Calu3 (cell line): ENCODE measurements at regions not wholly inside any gene's neighbourhood (a gene's known extent, or its start where the extent isn't known, plus 50 kb on each side); places are given as distances from the start of the nearest gene placed in this dataset.

Experiments used
- BruUV-seq: library from RNA; stranded (reverse); fragments of 400-500 nt; replicated peaks from 2 replicates; lab custom pipeline; 2021; lab: Mats Ljungman, UMichigan
- CTCF ChIA-PET: fragments of 300-600 bp; sonication (Branson Sonifier 250); formaldehyde crosslinking; loops from one replicate; lab custom pipeline; 2022; ENCODE audit warnings: antibody characterized with exemption; lab: Charles Lee
- DNase-seq: peaks from one replicate; pipeline ENCODE4 v3.0.0; 2022
- H3K27ac Mint-ChIP-seq: one replicate; pipeline ENCODE4 v1.8.0; 2022; ENCODE audit warnings: mixed read lengths; ENCODE audit not compliant: unreplicated experiment
- H3K27me3 Mint-ChIP-seq: one replicate; pipeline ENCODE4 v1.8.0; 2022; ENCODE audit warnings: mixed read lengths; ENCODE audit not compliant: unreplicated experiment
- H3K36me3 Mint-ChIP-seq: one replicate; pipeline ENCODE4 v1.8.0; 2022; ENCODE audit warnings: mild to moderate bottlenecking, moderate library complexity, mixed read lengths; ENCODE audit not compliant: insufficient read depth, unreplicated experiment
- H3K4me1 Mint-ChIP-seq: one replicate; pipeline ENCODE4 v1.8.0; 2022; ENCODE audit warnings: mild to moderate bottlenecking, low read depth, mixed read lengths; ENCODE audit not compliant: unreplicated experiment
- H3K4me3 Mint-ChIP-seq: one replicate; pipeline ENCODE4 v1.8.0; 2022; ENCODE audit warnings: mild to moderate bottlenecking, low read depth, moderate library complexity, mixed read lengths; ENCODE audit not compliant: unreplicated experiment
- H3K9me3 Mint-ChIP-seq: one replicate; pipeline ENCODE4 v1.8.0; 2022; ENCODE audit warnings: low read depth, mixed read lengths; ENCODE audit not compliant: unreplicated experiment
- intact Hi-C: fragments of 100-400 bp; cut with micrococcal nuclease; formaldehyde crosslinking; loops from one replicate; pipeline ENCODE4 v1.10.0; 2022; ENCODE audit not compliant: unreplicated experiment
- TF ChIP-seq, protein P1 (sequence below): fragments of 200-600 bp; IDR thresholded peaks from one replicate; pipeline ENCODE4 v1.8.0; 2022; ENCODE audit warnings: antibody characterized with exemption; ENCODE audit not compliant: unreplicated experiment

DNA sequence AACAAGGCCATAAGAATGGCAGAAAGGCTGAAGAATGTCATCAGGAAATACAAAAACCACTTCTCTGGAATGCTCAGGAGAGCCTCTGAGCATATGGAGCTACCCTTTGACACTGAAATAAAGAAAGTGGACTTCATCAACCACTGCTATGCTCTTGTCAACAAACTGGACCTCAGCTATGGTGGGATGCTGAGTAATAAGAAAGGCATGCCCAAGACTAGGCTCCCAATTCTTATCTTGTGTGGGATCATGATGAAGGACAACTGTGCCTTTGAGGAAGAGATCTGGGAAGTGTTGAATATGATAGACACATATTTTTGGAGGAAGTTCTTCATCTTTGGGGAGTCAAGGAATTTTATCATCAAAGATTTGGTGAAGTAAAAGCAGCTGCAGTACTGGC is 86.9 kb upstream of the MAGEB16 start:
- peaks cover 4% of the 10 kb centered on the region for H3K9me3 Mint-ChIP-seq
- no peak overlapping the region for H3K27ac Mint-ChIP-seq
- no peaks in the 10 kb centered on the region for H3K36me3 Mint-ChIP-seq
- peaks cover 8% of the 10 kb centered on the region for H3K4me1 Mint-ChIP-seq
- DNase-seq: no peak
- intact Hi-C loops: no loop called here
- no peak overlapping the region for H3K4me3 Mint-ChIP-seq
- BruUV-seq: no TSS peak
- CTCF ChIA-PET: no interaction called here
- TF ChIP-seq, protein P1, sequence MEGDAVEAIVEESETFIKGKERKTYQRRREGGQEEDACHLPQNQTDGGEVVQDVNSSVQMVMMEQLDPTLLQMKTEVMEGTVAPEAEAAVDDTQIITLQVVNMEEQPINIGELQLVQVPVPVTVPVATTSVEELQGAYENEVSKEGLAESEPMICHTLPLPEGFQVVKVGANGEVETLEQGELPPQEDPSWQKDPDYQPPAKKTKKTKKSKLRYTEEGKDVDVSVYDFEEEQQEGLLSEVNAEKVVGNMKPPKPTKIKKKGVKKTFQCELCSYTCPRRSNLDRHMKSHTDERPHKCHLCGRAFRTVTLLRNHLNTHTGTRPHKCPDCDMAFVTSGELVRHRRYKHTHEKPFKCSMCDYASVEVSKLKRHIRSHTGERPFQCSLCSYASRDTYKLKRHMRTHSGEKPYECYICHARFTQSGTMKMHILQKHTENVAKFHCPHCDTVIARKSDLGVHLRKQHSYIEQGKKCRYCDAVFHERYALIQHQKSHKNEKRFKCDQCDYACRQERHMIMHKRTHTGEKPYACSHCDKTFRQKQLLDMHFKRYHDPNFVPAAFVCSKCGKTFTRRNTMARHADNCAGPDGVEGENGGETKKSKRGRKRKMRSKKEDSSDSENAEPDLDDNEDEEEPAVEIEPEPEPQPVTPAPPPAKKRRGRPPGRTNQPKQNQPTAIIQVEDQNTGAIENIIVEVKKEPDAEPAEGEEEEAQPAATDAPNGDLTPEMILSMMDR: no peak
- H3K27me3 Mint-ChIP-seq: no peaks in the 10 kb centered on the region

DNA sequence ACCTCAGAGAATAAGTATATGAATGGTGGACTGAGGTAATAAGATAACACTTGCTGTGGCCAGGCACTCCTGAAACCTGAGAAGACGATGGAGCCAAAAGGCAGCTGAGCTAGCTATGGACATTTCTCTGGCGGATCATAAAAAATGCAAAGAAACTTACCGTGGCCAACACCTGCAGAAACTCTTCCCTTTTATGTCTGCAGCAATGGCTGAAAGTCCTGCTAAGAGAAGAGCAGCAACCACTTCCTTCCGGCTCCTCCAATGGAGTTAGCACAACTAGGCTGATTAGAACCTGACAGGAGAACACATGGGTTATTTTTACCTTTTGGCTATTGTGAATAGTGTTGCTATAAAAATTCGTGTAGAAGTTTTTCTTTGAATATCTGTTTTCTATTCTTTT is 76.0 kb upstream of the MAGEB16 start:
- CTCF ChIA-PET: no interaction called here
- no peaks in the 10 kb centered on the region for H3K9me3 Mint-ChIP-seq
- TF ChIP-seq, protein P1: no peak
- BruUV-seq: no TSS peak
- peaks cover 11% of the 10 kb centered on the region for H3K4me1 Mint-ChIP-seq
- H3K27me3 Mint-ChIP-seq: no peaks in the 10 kb centered on the region
- no peaks in the 10 kb centered on the region for H3K36me3 Mint-ChIP-seq
- intact Hi-C loops: loop anchor here (10.0 kb wide), 1 partner anchor 257 kb away; no protein-coding TSS in a partner anchor
- no peak for DNase-seq
- H3K27ac Mint-ChIP-seq: no peak overlapping the region
- H3K4me3 Mint-ChIP-seq: no peak overlapping the region

DNA sequence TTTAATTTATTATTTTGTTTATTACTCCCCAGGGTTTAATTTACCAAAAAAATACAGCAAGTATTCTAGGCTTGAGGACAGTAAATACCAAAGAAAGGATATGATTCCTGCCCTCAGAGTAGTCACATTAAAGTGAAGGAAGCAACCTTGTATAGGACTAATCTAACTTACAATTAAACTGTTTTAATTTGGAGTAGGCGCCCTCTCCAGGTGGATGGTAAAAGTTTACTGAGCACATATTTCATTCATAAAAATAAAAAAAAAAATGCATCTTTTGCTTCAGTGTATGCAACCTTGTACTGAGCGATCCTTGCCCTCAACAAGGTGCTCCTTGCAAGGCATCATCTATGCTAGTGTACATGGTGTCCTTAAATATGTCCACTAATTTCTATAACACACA is 72.0 kb upstream of the MAGEB16 start:
- Mint-ChIP-seq H3K4me3 (no peak overlapping the region), H3K27ac (no peak overlapping the region), H3K36me3 (no peaks in the 10 kb centered on the region), H3K27me3 (no peaks in the 10 kb centered on the region), H3K9me3 (no peaks in the 10 kb centered on the region), H3K4me1 (peaks cover 23% of the 10 kb centered on the region)
- TF ChIP-seq, protein P1: peak; percentile 18
- CTCF ChIA-PET: no interaction called here
- BruUV-seq: no TSS peak
- intact Hi-C loops: loop anchor here (2.0 to 10.0 kb wide), 2 partner anchors 261 to 345 kb away; no protein-coding TSS in a partner anchor
- DNase-seq: peak; percentile 30

DNA sequence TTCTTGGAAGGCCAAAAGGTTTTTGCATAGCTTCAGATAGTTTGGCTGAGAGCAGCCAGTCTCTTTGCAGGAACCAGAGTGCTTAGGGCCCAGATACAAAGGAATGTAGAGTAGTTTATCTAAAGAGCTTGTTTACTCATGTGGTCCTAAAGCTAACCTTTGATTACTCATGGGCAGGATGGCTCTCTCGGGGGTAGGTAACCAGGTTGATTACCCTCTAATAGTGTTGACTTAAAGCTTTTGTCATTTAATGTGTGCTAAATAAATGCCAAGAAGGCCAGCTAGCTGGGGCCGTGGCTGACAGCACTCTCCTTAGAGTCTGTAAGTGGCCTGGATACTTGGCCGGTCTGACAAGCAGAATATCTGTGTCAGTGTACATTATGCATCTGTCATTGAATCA is 69.7 kb upstream of the MAGEB16 start:
- TF ChIP-seq, protein P1: no peak
- CTCF ChIA-PET: no interaction called here
- no peak overlapping the region for H3K4me3 Mint-ChIP-seq
- intact Hi-C loops: loop anchor here (10.0 kb wide), 1 partner anchor 264 kb away; no protein-coding TSS in a partner anchor
- peaks cover 23% of the 10 kb centered on the region for H3K4me1 Mint-ChIP-seq
- BruUV-seq: no TSS peak
- no peaks in the 10 kb centered on the region for H3K36me3 Mint-ChIP-seq
- H3K27ac Mint-ChIP-seq: no peak overlapping the region
- no peak for DNase-seq
- no peaks in the 10 kb centered on the region for H3K27me3 Mint-ChIP-seq
- H3K9me3 Mint-ChIP-seq: peaks cover 3% of the 10 kb centered on the region
